Fibroblast of upper back skin (primary cell): ENCODE measurements at regions not wholly inside any gene's neighbourhood (a gene's known extent, or its start where the extent isn't known, plus 50 kb on each side); places are given as distances from the start of the nearest gene placed in this dataset.

Experiments
- DNase-seq: peaks from one replicate; pipeline ENCODE4 v3.0.0-alpha.2; 2013

GRCh38 chr11:18878211-18878610 is 61.0 kb downstream of the MRGPRX1 start:
- DNase-seq = no peak

- DNase-seq = no peak
Measured at GRCh38 chr11:18865951-18866350, 73.3 kb downstream of the MRGPRX1 start.

DNA sequence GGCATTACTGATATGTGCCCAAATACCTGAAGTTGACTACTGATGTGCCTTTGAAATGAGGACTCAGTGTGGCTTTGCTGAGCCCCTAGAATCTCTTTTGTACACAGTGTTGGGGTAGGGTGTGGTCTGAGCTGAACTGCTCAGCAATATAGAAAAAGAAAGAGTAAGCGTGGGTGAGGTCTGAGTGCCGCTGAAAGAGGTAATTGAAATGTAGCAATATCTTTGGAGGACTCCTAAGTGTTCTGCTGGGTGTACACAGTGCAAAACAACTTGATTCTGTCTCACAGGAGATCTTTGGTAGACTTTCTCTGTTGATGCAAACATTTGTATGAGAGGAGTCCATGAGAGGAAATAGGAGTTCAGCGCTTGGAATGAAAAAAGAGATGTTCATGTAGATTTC is 73.7 kb upstream of the PTPN5 start:
- no peak for DNase-seq

DNA sequence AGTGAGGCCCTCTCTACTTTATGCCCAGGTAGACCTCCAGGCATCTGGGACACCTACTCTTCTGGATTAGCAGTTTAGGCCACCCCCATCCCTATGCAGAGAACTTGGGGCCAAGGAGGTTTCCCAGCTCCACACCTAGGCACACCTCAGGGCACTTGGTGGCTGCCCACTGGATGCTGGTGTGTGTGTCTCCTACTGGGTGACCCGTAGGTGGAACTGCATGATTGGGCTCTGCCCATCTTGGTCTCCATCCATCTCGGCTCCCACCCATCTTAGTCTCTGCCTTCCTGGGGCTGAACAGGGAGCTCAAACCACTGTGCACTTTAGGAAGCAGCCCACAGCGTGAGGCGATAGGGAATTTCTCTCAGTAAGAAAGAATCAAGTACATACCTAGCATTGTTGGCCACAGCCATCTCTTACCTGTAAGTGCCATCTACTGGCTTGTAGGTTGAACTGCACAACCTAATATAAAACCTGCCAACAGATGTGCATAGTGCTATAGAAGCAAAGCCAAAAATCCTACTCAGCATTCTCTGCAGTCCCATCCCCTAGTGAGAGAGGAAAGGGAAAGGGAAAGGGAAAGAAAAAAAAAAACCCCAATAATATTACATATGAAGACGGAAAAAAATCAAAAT is 61.6 kb upstream of the PTPN5 start:
- no peak for DNase-seq

DNA sequence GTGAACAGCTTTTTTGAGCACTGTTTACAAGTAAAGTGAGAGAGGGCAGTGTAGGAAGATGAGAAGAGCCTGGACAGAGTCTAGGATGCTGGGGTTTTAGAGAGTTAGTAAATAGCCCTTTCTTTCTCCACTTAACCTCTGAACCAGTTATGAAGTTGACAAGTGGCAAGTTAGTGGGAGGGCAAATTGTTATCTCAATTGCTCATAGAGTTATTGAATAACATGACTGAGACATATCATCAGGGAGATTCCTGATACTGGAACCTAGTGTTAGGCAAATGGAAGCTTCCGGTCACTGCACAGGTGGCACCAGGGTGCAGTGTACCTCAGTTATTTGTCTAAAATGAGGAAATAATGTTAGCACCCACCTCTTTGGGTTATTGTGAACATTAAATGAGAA is 57.8 kb upstream of the PTPN5 start:
- DNase-seq = no peak

- peak; percentile 12 for DNase-seq
Measured at GRCh38 chr11:18844753-18845367, 53.3 kb upstream of the PTPN5 start.
